SK-N-SH treated with all-trans-retinoic acid at 6 μM for 48 hours (cell line): ENCODE measurements at regions not wholly inside any gene's neighbourhood (a gene's known extent, or its start where the extent isn't known, plus 50 kb on each side); places are given as distances from the start of the nearest gene placed in this dataset.

ENCODE experiments used
- OSR1 ChIP-seq: fragments of 250-450 bp; sonication (Bioruptor Pico); IDR thresholded peaks from 2 replicates; pipeline ENCODE4 v1.8.0; 2022; ENCODE audit warnings: moderate library complexity, mild to moderate bottlenecking, inconsistent platforms
- RARB ChIP-seq: fragments of 250-450 bp; sonication (Bioruptor Pico); IDR thresholded peaks from 2 replicates; pipeline ENCODE4 v1.8.0; 2021; ENCODE audit warnings: mild to moderate bottlenecking, moderate library complexity
- ZC3H10 ChIP-seq: fragments of 250-450 bp; sonication (Bioruptor Pico); IDR thresholded peaks from 2 replicates; pipeline ENCODE4 v1.5.1; 2021; ENCODE audit warnings: mild to moderate bottlenecking, moderate library complexity
- TF ChIP-seq, protein P1 (sequence below): fragments of 250-450 bp; sonication (Bioruptor Pico); IDR thresholded peaks from 2 replicates; pipeline ENCODE4 v1.5.1; 2020; ENCODE audit warnings: low read depth, mild to moderate bottlenecking, moderate library complexity

DNA sequence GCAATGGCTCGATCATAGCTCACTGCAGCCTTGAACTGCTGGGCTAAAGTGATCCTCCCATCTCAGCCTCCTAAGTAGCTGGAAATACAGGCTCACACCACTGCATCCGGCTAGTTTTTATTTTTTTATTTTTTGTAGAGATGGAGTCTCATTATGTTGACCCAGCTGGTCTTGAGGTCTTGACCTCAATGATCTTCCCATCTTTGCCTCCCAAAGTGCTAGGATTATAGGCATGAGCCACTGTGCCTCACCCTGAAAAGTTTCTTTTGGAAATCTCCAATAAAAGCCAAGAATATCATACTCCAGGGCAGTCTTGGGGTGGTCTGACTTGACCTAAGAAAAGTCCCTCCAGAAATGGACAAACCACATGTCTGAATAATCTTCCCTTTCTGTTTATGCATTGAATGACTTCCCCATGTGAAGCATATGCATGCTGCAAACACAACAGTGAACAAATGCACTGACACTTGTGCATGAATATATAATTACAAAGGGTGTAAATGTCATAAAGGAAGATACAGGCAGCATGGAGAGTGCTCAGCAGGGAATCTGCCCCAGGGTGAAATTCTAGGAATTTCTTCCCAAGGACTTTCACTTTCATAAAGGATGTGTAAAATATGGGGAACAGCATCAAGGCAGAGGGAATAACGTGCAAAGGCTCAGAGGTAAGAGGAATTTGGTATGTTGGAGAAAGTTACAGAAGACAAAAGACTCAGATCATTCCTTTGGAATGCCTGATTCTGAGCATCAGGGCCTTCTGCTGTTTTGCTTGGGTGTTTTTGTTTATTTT is 142.4 kb upstream of the LYZL1 start:
- TF ChIP-seq RARB (CRISPR knock-in tag), result no peak
- TF ChIP-seq, protein P1, sequence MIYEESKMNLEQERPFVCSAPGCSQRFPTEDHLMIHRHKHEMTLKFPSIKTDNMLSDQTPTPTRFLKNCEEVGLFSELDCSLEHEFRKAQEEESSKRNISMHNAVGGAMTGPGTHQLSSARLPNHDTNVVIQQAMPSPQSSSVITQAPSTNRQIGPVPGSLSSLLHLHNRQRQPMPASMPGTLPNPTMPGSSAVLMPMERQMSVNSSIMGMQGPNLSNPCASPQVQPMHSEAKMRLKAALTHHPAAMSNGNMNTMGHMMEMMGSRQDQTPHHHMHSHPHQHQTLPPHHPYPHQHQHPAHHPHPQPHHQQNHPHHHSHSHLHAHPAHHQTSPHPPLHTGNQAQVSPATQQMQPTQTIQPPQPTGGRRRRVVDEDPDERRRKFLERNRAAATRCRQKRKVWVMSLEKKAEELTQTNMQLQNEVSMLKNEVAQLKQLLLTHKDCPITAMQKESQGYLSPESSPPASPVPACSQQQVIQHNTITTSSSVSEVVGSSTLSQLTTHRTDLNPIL (CRISPR knock-in tag), result no peak
- no peak for TF ChIP-seq ZC3H10 (CRISPR knock-in tag)
- TF ChIP-seq OSR1 (CRISPR knock-in tag), result no peak
